Left ventricle myocardium inferior (tissue), 1 donor: ENCODE measurements at regions not wholly inside any gene's neighbourhood (a gene's known extent, or its start where the extent isn't known, plus 50 kb on each side); places are given as distances from the start of the nearest gene placed in this dataset.

Experiments used
- DNase-seq: peaks from one replicate; pipeline ENCODE4 v3.0.0-alpha.2; 2020
- H3K27ac ChIP-seq: fragments of 200-600 bp; replicated peaks from 2 replicates; pipeline ENCODE4 v1.8.0; 2021
- H3K27me3 ChIP-seq: fragments of 200-600 bp; 2 replicates; pipeline ENCODE4 v1.8.0; 2021; ENCODE audit warnings: low read depth
- H3K36me3 ChIP-seq: fragments of 200-600 bp; 2 replicates; pipeline ENCODE4 v1.8.0; 2021
- H3K4me1 ChIP-seq: fragments of 200-600 bp; 2 replicates; pipeline ENCODE4 v1.8.0; 2021
- H3K4me3 ChIP-seq: fragments of 200-600 bp; 2 replicates; pipeline ENCODE4 v1.8.0; 2021; ENCODE audit warnings: mild to moderate bottlenecking, moderate library complexity
- H3K9me3 ChIP-seq: fragments of 200-600 bp; replicated peaks from 2 replicates; pipeline ENCODE4 v1.8.0; 2021
- intact Hi-C: fragments of 100-400 bp; cut with micrococcal nuclease; formaldehyde crosslinking; loops from one replicate; pipeline ENCODE4 v1.11.0; 2022
- TF ChIP-seq, protein P1 (sequence below): fragments of 200-600 bp; IDR thresholded peaks from 2 replicates; pipeline ENCODE4 v1.8.0; 2021; ENCODE audit warnings: antibody characterized with exemption, mild to moderate bottlenecking, borderline replicate concordance
- donor health status: DM: no; HTN: yes; CAD: no; lungs with severe emphysema.

DNA sequence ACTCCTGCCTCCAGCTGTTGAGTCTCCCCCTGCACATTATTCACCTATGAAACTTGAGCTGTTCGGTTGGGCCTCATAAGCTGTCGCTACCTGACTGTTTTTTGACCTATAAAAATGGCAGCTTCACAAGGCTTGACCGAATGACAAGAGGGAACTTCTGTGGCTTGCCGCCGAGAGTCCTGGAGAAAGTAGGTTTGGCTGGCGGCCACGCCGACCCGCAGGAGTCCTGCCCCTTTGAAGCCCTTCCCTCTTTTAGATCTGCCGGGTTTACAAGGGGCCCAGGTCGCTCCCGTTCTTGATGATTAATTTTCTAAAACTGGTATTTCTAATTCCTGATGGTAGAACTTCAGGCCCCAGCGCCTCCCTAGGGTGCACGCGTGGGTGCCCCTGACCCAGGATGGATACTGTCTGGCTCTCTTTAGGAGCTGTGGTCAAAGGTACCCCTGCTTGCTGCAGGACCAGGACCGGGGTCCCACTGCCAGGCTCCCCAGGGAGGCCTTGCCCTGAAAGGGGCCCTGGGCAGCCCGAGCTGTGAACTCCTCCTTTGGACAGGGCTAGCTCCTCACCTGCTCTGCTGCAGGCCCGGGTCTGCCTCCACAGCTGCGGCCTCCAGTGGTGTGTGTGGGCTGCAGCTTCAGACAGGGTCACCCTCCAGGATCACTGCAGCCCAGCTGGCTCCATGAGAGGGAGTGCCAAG, 171.8 kb downstream of the CTTN start:
- no peak for DNase-seq

DNA sequence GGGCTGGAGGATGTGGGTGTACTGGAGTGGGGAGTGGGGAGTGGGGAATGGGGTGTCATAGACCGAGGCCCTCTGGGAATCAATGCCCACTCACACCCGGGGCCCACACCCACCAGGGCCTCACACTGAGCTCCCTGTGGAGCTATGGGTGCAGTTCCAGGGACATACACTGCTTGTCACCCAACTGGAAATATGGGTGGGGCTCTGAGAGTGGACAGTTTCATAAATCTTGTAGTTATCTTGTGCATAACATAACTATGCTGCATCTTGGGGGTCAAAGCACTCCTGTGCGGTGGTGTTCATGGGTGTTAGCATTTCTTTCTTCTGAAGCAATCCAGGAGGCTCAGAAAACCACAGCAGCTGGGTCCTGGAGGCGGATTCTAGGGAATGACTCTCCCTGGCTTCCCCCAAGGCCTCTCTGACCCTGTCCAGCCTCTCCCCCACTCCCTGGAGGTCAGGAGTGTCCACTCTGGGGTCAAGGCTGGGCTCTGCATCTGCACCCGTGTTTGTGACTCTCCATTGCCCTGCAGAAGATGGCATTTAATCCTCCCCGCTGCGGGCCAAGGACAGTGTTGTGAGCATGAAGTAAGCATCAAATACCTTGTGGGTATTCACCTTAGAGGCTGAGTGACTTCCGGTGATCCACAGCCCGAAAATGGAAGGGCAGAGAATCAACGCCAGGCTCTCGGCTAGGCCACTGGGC, 172.5 kb downstream of the CTTN start:
- H3K4me1 ChIP-seq: peaks cover 20% of the 10 kb centered on the region
- intact Hi-C loops: no loop called here
- no peaks in the 10 kb centered on the region for H3K36me3 ChIP-seq
- H3K9me3 ChIP-seq: no peaks in the 10 kb centered on the region
- no peak overlapping the region for H3K27ac ChIP-seq
- TF ChIP-seq, protein P1, sequence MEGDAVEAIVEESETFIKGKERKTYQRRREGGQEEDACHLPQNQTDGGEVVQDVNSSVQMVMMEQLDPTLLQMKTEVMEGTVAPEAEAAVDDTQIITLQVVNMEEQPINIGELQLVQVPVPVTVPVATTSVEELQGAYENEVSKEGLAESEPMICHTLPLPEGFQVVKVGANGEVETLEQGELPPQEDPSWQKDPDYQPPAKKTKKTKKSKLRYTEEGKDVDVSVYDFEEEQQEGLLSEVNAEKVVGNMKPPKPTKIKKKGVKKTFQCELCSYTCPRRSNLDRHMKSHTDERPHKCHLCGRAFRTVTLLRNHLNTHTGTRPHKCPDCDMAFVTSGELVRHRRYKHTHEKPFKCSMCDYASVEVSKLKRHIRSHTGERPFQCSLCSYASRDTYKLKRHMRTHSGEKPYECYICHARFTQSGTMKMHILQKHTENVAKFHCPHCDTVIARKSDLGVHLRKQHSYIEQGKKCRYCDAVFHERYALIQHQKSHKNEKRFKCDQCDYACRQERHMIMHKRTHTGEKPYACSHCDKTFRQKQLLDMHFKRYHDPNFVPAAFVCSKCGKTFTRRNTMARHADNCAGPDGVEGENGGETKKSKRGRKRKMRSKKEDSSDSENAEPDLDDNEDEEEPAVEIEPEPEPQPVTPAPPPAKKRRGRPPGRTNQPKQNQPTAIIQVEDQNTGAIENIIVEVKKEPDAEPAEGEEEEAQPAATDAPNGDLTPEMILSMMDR: no peak
- peaks cover 39% of the 10 kb centered on the region for H3K27me3 ChIP-seq
- H3K4me3 ChIP-seq: no peak overlapping the region
- DNase-seq: no peak

More for the DNA sequence above, 171.8 kb downstream of the CTTN start:
- no peak overlapping the region for H3K27ac ChIP-seq
- TF ChIP-seq, protein P1: no peak
- H3K36me3 ChIP-seq: no peaks in the 10 kb centered on the region
- H3K4me3 ChIP-seq: no peak overlapping the region
- H3K9me3 ChIP-seq: no peaks in the 10 kb centered on the region
- intact Hi-C loops: no loop called here
- peaks cover 20% of the 10 kb centered on the region for H3K4me1 ChIP-seq
- H3K27me3 ChIP-seq: peaks cover 45% of the 10 kb centered on the region

DNA sequence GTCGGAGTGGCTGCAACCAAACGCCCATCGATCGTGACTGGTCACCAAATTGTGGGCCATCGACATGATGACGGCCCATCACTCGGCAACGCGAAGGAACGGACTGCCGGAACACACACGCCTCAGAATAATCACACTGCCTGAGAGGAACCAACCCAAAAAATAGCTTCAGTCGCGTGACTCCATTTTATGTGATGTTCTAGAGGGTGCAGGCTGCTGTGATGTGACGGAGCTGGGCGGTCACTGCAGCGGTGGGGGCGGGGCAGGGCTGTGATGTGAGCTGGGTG, 174.6 kb downstream of the CTTN start:
- TF ChIP-seq, protein P1: no peak
- intact Hi-C loops: no loop called here
- H3K27me3 ChIP-seq: peaks cover 21% of the 10 kb centered on the region
- H3K4me3 ChIP-seq: no peak overlapping the region
- no peaks in the 10 kb centered on the region for H3K9me3 ChIP-seq
- no peak overlapping the region for H3K27ac ChIP-seq
- H3K4me1 ChIP-seq: peaks cover 12% of the 10 kb centered on the region
- no peak for DNase-seq
- no peaks in the 10 kb centered on the region for H3K36me3 ChIP-seq

DNA sequence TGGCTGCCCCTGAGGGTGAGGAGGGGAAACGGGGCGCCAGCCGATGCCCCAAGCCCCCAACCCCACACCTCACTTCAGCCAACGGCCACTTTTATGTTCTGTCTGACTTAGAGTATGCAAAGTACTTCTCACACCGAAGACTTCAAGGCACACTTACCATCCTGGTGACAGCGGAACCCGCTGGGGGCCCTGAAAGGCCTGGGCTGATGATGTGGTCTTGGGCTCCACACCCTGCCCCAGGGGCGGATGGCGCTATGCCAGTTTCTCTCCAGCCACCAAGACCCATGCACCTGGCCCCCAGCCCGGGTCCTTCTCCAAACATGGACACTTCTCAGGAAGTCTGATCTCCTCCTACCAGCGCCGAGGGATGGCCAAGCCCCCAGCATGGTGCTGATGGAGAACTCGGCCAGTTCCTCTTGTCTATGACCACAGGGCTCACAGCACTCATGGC, 175.4 kb downstream of the CTTN start:
- Histone ChIP-seq H3K36me3 (no peaks in the 10 kb centered on the region), H3K9me3 (no peaks in the 10 kb centered on the region), H3K27ac (no peak overlapping the region), H3K4me3 (no peak overlapping the region), H3K27me3 (peaks cover 21% of the 10 kb centered on the region), H3K4me1 (peaks cover 4% of the 10 kb centered on the region)
- intact Hi-C loops: no loop called here
- TF ChIP-seq, protein P1: no peak
- no peak for DNase-seq

DNA sequence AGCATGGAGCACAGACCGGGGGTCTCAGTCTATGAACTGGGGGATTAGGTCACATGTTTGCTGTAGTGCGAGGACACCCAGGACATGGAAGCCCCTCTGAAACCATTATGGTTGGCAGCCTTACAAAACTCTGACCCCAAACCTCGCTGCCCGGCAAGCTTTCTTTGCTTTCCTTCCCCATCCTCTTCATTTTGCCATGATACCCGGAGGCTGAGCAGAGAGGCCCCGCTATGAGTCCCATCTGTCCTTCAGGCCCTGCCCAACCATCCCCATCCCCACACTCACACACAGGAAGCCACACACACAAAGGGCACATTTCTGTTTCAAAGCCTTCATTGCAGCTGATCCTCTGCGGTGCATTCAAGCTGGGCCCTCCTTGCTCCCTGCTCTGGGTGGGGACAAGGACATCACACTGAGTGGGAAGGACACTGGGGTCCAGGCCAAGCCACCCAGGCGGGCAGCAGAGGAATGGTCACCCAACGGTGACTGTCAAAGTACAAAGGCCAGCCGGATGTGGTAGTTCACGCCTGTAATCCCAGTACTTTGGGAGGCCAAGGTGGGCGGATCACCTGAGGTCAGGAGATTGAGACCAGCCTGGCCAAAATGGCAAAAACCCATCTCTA, 176.5 kb downstream of the CTTN start:
- TF ChIP-seq, protein P1: no peak
- DNase-seq: no peak
- H3K4me1 ChIP-seq: no peaks in the 10 kb centered on the region
- no peak overlapping the region for H3K27ac ChIP-seq
- intact Hi-C loops: no loop called here
- no peaks in the 10 kb centered on the region for H3K9me3 ChIP-seq
- H3K27me3 ChIP-seq: peaks cover 14% of the 10 kb centered on the region
- no peaks in the 10 kb centered on the region for H3K36me3 ChIP-seq
- H3K4me3 ChIP-seq: no peak overlapping the region
